H1 (cell line): ENCODE measurements at regions not wholly inside any gene's neighbourhood (a gene's known extent, or its start where the extent isn't known, plus 50 kb on each side); places are given as distances from the start of the nearest gene placed in this dataset.

ENCODE experiments used
- ATF2 ChIP-seq: IDR thresholded peaks from 2 replicates; pipeline ENCODE4 v1.6.1; 2012; ENCODE audit warnings: low read length, inconsistent platforms
- JUND ChIP-seq: IDR thresholded peaks from 2 replicates; pipeline ENCODE4 v1.6.1; 2011; ENCODE audit warnings: mild to moderate bottlenecking, improper control_type of control experiment, low read length
- SIRT6 ChIP-seq: IDR thresholded peaks from one replicate; pipeline ENCODE4 v1.7.1; 2012; ENCODE audit warnings: low read length, inconsistent platforms

DNA sequence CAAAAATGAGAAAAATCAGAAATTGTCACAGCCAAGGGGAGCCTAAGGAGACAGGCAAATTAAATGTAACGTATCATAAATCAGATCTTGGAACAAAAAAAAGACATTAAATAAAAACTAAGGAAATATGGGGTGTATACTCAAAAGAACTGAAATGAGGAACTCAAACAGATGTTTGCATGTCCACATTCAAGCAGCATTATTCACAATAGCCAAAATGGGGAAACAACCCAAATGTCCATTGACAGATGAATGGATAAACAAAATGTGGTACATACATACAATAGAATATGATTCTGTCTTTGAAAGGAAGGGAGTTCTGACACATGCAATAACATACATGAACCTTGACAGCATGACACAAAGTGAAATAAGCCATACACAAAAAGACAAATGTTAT, 155.8 kb upstream of the KLF7 start (continued):
- TF ChIP-seq JUND = no peak
- TF ChIP-seq SIRT6 = no peak
- no peak for TF ChIP-seq ATF2
